ENCODE measurements at regions not wholly inside any gene's neighbourhood (a gene's known extent, or its start where the extent isn't known, plus 50 kb on each side); places are given as distances from the start of the nearest gene placed in this dataset.

- no peak for DNase-seq
Measured at GRCh38 chr3:168273036-168273435, 177.3 kb upstream of the GOLIM4 start.

- DNase-seq = no peak
Measured at GRCh38 chr3:168272343-168272985, 176.7 kb upstream of the GOLIM4 start.

GRCh38 chr3:168271932-168272331 lies 176.2 kb upstream of the GOLIM4 start:
- no peak for DNase-seq

GRCh38 chr3:168269001-168269400 lies 173.3 kb upstream of the GOLIM4 start:
- DNase-seq = no peak

- DNase-seq = no peak
Measured at GRCh38 chr3:168267179-168267578, 171.5 kb upstream of the GOLIM4 start.

- no peak for DNase-seq
Measured at GRCh38 chr3:168266335-168266734, 170.6 kb upstream of the GOLIM4 start.

GRCh38 chr3:168262887-168263286 lies 167.2 kb upstream of the GOLIM4 start:
- no peak for DNase-seq

- no peak for DNase-seq
Measured at GRCh38 chr3:168260859-168261258, 165.1 kb upstream of the GOLIM4 start.

GRCh38 chr3:168251371-168251770 lies 155.6 kb upstream of the GOLIM4 start:
- no peak for DNase-seq

- peak; percentile 42 for DNase-seq
Measured at GRCh38 chr3:168250415-168250861, 154.7 kb upstream of the GOLIM4 start.

- peak; percentile 88 for DNase-seq
Measured at GRCh38 chr3:168249550-168250414, 154.1 kb upstream of the GOLIM4 start.

- DNase-seq = peak; percentile 50
Measured at GRCh38 chr3:168249205-168249549, 153.5 kb upstream of the GOLIM4 start.

GRCh38 chr3:168248383-168249204 lies 152.9 kb upstream of the GOLIM4 start:
- peak; percentile 25 for DNase-seq

GRCh38 chr3:168241156-168241555 lies 145.4 kb upstream of the GOLIM4 start:
- no peak for DNase-seq

- DNase-seq = no peak
Measured at GRCh38 chr3:168239287-168239686, 143.6 kb upstream of the GOLIM4 start.

GRCh38 chr3:168233001-168233400 lies 137.3 kb upstream of the GOLIM4 start:
- DNase-seq = no peak

GRCh38 chr3:168223085-168223484 lies 127.4 kb upstream of the GOLIM4 start:
- no peak for DNase-seq

GRCh38 chr3:168220556-168220955 lies 124.8 kb upstream of the GOLIM4 start:
- DNase-seq = no peak

- DNase-seq = no peak
Measured at GRCh38 chr3:168219530-168219929, 123.8 kb upstream of the GOLIM4 start.

- DNase-seq = no peak
Measured at GRCh38 chr3:168218600-168218999, 122.9 kb upstream of the GOLIM4 start.

GRCh38 chr3:168216851-168217250 lies 121.1 kb upstream of the GOLIM4 start:
- DNase-seq = peak; percentile 25

GRCh38 chr3:168213920-168214319 lies 118.2 kb upstream of the GOLIM4 start:
- no peak for DNase-seq

- DNase-seq = no peak
Measured at GRCh38 chr3:168212664-168213285, 117.1 kb upstream of the GOLIM4 start.
